HG03135 (cell line): ENCODE measurements at regions not wholly inside any gene's neighbourhood (a gene's known extent, or its start where the extent isn't known, plus 50 kb on each side); places are given as distances from the start of the nearest gene placed in this dataset.
"Not testable (repeated sequence)": the region's sequence is repeated elsewhere in the genome, so short reads cannot be mapped to it uniquely, and the experiment has no call there.

ENCODE experiments used
- ATAC-seq: cut with Tn5 transposase; IDR thresholded peaks from one replicate; pipeline ENCODE4 v1.9.1; 2021; ENCODE audit warnings: mild to moderate bottlenecking, moderate library complexity; ENCODE audit not compliant: unreplicated experiment

- ATAC-seq: no peak
Observed at GRCh38 chr10:63773962-63774361, 252.8 kb downstream of the REEP3 start.

GRCh38 chr10:63780101-63780500, 258.9 kb downstream of the REEP3 start:
- no peak for ATAC-seq

GRCh38 chr10:63781226-63781625, 260.0 kb downstream of the REEP3 start:
- ATAC-seq: no peak

- no peak for ATAC-seq
Observed at GRCh38 chr10:63783882-63784281, 262.7 kb downstream of the REEP3 start.

- no peak for ATAC-seq
Observed at GRCh38 chr10:63788152-63788821, 267.1 kb downstream of the REEP3 start.

- ATAC-seq: no peak
Observed at GRCh38 chr10:63795094-63795860, 274.1 kb downstream of the REEP3 start.

- no peak for ATAC-seq
Observed at GRCh38 chr10:63798599-63799498, 277.6 kb downstream of the REEP3 start.

- no peak for ATAC-seq
Observed at GRCh38 chr10:63799521-63800300, 278.5 kb downstream of the REEP3 start.

- no peak for ATAC-seq
Observed at GRCh38 chr10:63801166-63801565, 280.0 kb downstream of the REEP3 start.

- no peak for ATAC-seq
Observed at GRCh38 chr10:63806330-63806729, 285.1 kb downstream of the REEP3 start.

- ATAC-seq: no peak
Observed at GRCh38 chr10:63812501-63812900, 291.3 kb downstream of the REEP3 start.

- ATAC-seq: no peak
Observed at GRCh38 chr10:63819753-63820329, 298.6 kb downstream of the REEP3 start.

GRCh38 chr10:63822496-63822895, 301.3 kb downstream of the REEP3 start:
- no peak for ATAC-seq

GRCh38 chr10:63825111-63825510, 303.9 kb downstream of the REEP3 start:
- no peak for ATAC-seq

- ATAC-seq: no peak
Observed at GRCh38 chr10:63825766-63826165, 304.6 kb downstream of the REEP3 start.

- not testable (repeated sequence) for ATAC-seq
Observed at GRCh38 chr10:63827018-63827417, 305.8 kb downstream of the REEP3 start.

- ATAC-seq: no peak
Observed at GRCh38 chr10:63829020-63829419, 307.8 kb downstream of the REEP3 start.

GRCh38 chr10:63829573-63830149, 308.5 kb downstream of the REEP3 start:
- ATAC-seq: no peak

- no peak for ATAC-seq
Observed at GRCh38 chr10:63832686-63833085, 311.5 kb downstream of the REEP3 start.
